HepG2 (cell line): ENCODE measurements at regions not wholly inside any gene's neighbourhood (a gene's known extent, or its start where the extent isn't known, plus 50 kb on each side); places are given as distances from the start of the nearest gene placed in this dataset.

Experiments used
- ATAC-seq: fragments of 200-7000 bp; cut with Tn5 transposase; 3 replicates; pipeline ENCODE4 v1.9.1; 2020; ENCODE audit warnings: mild to moderate bottlenecking, moderate library complexity
- BruUV-seq: library from RNA; stranded (reverse); fragments of 400-500 nt; replicated peaks from 2 replicates; lab custom pipeline; 2021; lab: Mats Ljungman, UMichigan
- CTCF ChIA-PET: fragments of 300-600 bp; formaldehyde crosslinking; extraction: SDS; loops from one replicate; lab custom pipeline; 2021; ENCODE audit warnings: low total read pairs, inconsistent platforms, low intra/inter-chr PET ratio; lab: Yijun Ruan, JAX
- POLR2A ChIA-PET: fragments of 350-600 bp; sonication (Branson Sonifier 250); formaldehyde crosslinking; loops from one replicate; lab custom pipeline; 2020; ENCODE audit warnings: antibody characterized with exemption, inconsistent platforms; lab: Yijun Ruan, JAX
- DNase-seq: peaks from one replicate; pipeline ENCODE4 v3.0.0-alpha.2; 2015; ENCODE audit warnings: low spot score
- FAIRE-seq: peaks from 3 replicates; lab custom pipeline; 2011; peaks lifted over from hg19 to GRCh38; lab: Jason Lieb, UNC
- H2AFZ ChIP-seq: one replicate; pipeline ENCODE4 v1.6.1; 2011; ENCODE audit warnings: low read length, inconsistent platforms
- H3K27ac ChIP-seq: fragments of 300-600 bp; 3 replicates; pipeline ENCODE4 v1.8.0; 2011; ENCODE audit warnings: mixed run types, mild to moderate bottlenecking, mixed read lengths, low read length, inconsistent platforms; ENCODE audit not compliant: insufficient read depth; ENCODE audit errors: extremely low read length
- H3K27me3 ChIP-seq, 2 experiments: fragments of 200-600 bp in 1 of 2; 2 replicates in 1 of 2; 3 replicates in 1 of 2; pipeline versions ENCODE4 v1.6.0 to v1.8.0; 2011; ENCODE audit warnings: low read length in 2 of 2, mild to moderate bottlenecking in 2 of 2, moderate library complexity in 2 of 2, inconsistent platforms in 1 of 2; ENCODE audit not compliant: insufficient read depth in 2 of 2, control insufficient read depth in 1 of 2
- H3K36me3 ChIP-seq, 2 experiments: fragments of 200-600 bp in 1 of 2; replicated peaks in 1 of 2; 2 replicates in 1 of 2; 3 replicates in 1 of 2; pipeline versions ENCODE4 v1.5.1 to v1.8.0; 2011; ENCODE audit warnings: low read length in 2 of 2, inconsistent platforms in 1 of 2; ENCODE audit not compliant: insufficient read depth in 2 of 2, control insufficient read depth in 1 of 2
- H3K4me1 ChIP-seq: 2 replicates; pipeline ENCODE4 v1.5.1; 2012; ENCODE audit warnings: low read length, inconsistent platforms; ENCODE audit not compliant: insufficient read depth
- H3K4me2 ChIP-seq: 2 replicates; pipeline ENCODE4 v1.6.0; 2011; ENCODE audit warnings: low read depth, low read length, inconsistent platforms
- H3K4me3 ChIP-seq, 3 experiments: fragments of 200-600 bp in 1 of 3; sonication (generic), shearing (Covaris generic) in 1 of 3; replicated peaks in 1 of 3; 2 replicates each; pipeline ENCODE4 v1.5.1; 2011 to 2016; ENCODE audit warnings: low read length in 3 of 3, inconsistent platforms in 2 of 3, low read depth in 2 of 3, mild to moderate bottlenecking in 2 of 3, control low read depth in 1 of 3, mixed read lengths in 1 of 3; ENCODE audit not compliant: insufficient read depth in 1 of 3
- H3K79me2 ChIP-seq: one replicate; pipeline ENCODE4 v1.6.1; 2011; ENCODE audit warnings: low read length, inconsistent platforms; ENCODE audit not compliant: insufficient read depth
- H3K9ac ChIP-seq: 2 replicates; pipeline ENCODE4 v1.6.0; 2011; ENCODE audit warnings: mild to moderate bottlenecking, low read depth, low read length, inconsistent platforms; ENCODE audit not compliant: insufficient read depth
- H3K9me3 ChIP-seq: 2 replicates; pipeline ENCODE4 v1.5.1; 2012; ENCODE audit warnings: mild to moderate bottlenecking, low read length
- H4K20me1 ChIP-seq: 2 replicates; pipeline ENCODE4 v1.6.0; 2011; ENCODE audit warnings: inconsistent platforms, mild to moderate bottlenecking, low read length, moderate library complexity; ENCODE audit not compliant: insufficient read depth
- CEBPB ChIP-seq: IDR thresholded peaks from 2 replicates; pipeline ENCODE4 v1.6.1; 2011; ENCODE audit warnings: low read depth, low read length, improper control_type of control experiment, borderline replicate concordance
- CENPX ChIP-seq: sonication (generic); formaldehyde crosslinking; IDR thresholded peaks from 2 replicates; pipeline ENCODE4 v1.9.0; 2021; ENCODE audit warnings: mild to moderate bottlenecking, missing genetic modification reagents, moderate library complexity
- ZNF607 ChIP-seq: sonication (generic); formaldehyde crosslinking; IDR thresholded peaks from 2 replicates; pipeline ENCODE4 v1.5.1; 2020; ENCODE audit warnings: missing genetic modification reagents, mild to moderate bottlenecking, borderline replicate concordance
- WGBS: methylation state at CpG from one replicate; pipeline ENCODE4 v1.1.6; 2017; ENCODE audit warnings: low lambda C conversion rate; 5-methylcytosine and 5-hydroxymethylcytosine counted together
- in situ Hi-C: cut with HindIII; loops from 2 replicates; pipeline ENCODE4 v1.10.0; 2017; ENCODE audit warnings: low pct_unique_long_range_greater_than_20kb; ENCODE audit not compliant: extremely low pct_ligation_motif_present
- intact Hi-C: fragments of 100-400 bp; cut with micrococcal nuclease; formaldehyde crosslinking; loops from one replicate; pipeline ENCODE4 v1.10.0; 2022; ENCODE audit not compliant: unreplicated experiment
- microRNA-seq: library from miRNA; unstranded; fragments of <30 nt; microRNA quantifications from one replicate; pipeline ENCODE4, GENCODE V29; 2020
- small RNA-seq, 3 experiments: library from RNA; depleted of rRNA; stranded (forward); fragments of <200 nt; gene quantifications; one replicate each; pipeline ENCODE3, GENCODE V24; 2012; ENCODE audit warnings: low read depth in 2 of 3, low replicate concordance in 1 of 3; ENCODE audit not compliant: insufficient read length in 3 of 3, insufficient read depth in 2 of 3
- TF ChIP-seq, protein P1 (sequence below): sonication (generic); formaldehyde crosslinking; IDR thresholded peaks from 2 replicates; pipeline ENCODE4 v1.5.0; 2020; ENCODE audit warnings: mild to moderate bottlenecking, missing genetic modification reagents, moderate library complexity

GRCh38 chrX:108811891-108812290 is 75.5 kb upstream of the IRS4 start:
- no peak overlapping the region for H3K4me3 ChIP-seq
- no peaks in the 10 kb centered on the region for H3K27me3 ChIP-seq
- DNase-seq (peak; percentile 5), FAIRE-seq (no peak), ATAC-seq (peak; percentile 78)
- no peak overlapping the region for H3K27ac ChIP-seq
- no peaks in the 10 kb centered on the region for H3K9me3 ChIP-seq
- intact Hi-C loops = no loop called here
- no peaks in the 10 kb centered on the region for H3K36me3 ChIP-seq
- in situ Hi-C loops = no loop called here
- H3K9ac ChIP-seq = no peak overlapping the region
- no peaks in the 10 kb centered on the region for H3K79me2 ChIP-seq
- no TSS peak for BruUV-seq
- TF ChIP-seq, protein P1, sequence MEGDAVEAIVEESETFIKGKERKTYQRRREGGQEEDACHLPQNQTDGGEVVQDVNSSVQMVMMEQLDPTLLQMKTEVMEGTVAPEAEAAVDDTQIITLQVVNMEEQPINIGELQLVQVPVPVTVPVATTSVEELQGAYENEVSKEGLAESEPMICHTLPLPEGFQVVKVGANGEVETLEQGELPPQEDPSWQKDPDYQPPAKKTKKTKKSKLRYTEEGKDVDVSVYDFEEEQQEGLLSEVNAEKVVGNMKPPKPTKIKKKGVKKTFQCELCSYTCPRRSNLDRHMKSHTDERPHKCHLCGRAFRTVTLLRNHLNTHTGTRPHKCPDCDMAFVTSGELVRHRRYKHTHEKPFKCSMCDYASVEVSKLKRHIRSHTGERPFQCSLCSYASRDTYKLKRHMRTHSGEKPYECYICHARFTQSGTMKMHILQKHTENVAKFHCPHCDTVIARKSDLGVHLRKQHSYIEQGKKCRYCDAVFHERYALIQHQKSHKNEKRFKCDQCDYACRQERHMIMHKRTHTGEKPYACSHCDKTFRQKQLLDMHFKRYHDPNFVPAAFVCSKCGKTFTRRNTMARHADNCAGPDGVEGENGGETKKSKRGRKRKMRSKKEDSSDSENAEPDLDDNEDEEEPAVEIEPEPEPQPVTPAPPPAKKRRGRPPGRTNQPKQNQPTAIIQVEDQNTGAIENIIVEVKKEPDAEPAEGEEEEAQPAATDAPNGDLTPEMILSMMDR = 0 out of 2 replicates have a peak, but pooled peaks have one; percentile 9
- TF ChIP-seq ZNF607 (CRISPR knock-in tag) = no peak
- ChIA-PET CTCF (no interaction called here), POLR2A (no interaction called here)
- no peaks in the 10 kb centered on the region for H4K20me1 ChIP-seq
- no peak overlapping the region for H3K4me2 ChIP-seq
- no peak overlapping the region for H2AFZ ChIP-seq
- no peaks in the 10 kb centered on the region for H3K4me1 ChIP-seq

DNA sequence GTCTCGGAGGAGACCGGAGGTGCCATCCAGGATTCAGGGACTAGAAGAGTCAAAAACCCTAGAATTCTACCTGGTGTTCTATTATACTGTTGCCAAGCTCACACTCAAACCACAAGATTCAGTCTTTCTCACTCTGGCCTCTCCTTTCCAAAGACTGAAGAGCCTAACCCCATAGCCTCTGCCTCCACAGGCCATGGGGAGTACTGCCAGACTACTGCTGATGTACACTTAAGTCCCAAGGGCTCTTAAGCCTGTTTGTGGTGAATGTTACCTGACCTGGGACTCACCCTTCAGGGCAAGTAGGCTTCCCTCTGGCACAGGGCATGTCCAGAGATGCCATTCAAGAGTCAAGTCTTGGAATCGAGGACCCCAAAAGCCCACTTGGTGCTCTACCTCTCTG is 58.9 kb upstream of the IRS4 start:
- intact Hi-C loops (no loop called here), in situ Hi-C loops (no loop called here)
- DNase-seq (no peak), FAIRE-seq (no peak), ATAC-seq (peak; percentile 63)
- H3K36me3 ChIP-seq = no peaks in the 10 kb centered on the region
- no peaks in the 10 kb centered on the region for H3K27me3 ChIP-seq
- no peak overlapping the region for H3K4me2 ChIP-seq
- no peaks in the 10 kb centered on the region for H4K20me1 ChIP-seq
- 91% methylated on average over 2 of the region's 3 CpGs for WGBS
- H3K9ac ChIP-seq = no peak overlapping the region
- H3K4me1 ChIP-seq = no peaks in the 10 kb centered on the region
- TF ChIP-seq CEBPB (no peak), CENPX (CRISPR knock-in tag) (no peak)
- no peak overlapping the region for H3K27ac ChIP-seq
- CTCF ChIA-PET = no interaction called here
- H2AFZ ChIP-seq = no peak overlapping the region
- no TSS peak for BruUV-seq
- H3K9me3 ChIP-seq = no peaks in the 10 kb centered on the region
- POLR2A ChIA-PET = no interaction called here
- H3K4me3 ChIP-seq = no peak overlapping the region
- no peaks in the 10 kb centered on the region for H3K79me2 ChIP-seq

Small RNAs in the stretch of these regions (microRNA-seq; reads per million reads assigned to microRNA genes)
- gene MIR6087 = 0.51 reads per million

Small RNAs in the stretch of these regions (small RNA-seq; reads per million reads assigned to genes)
- gene MIR6087 (0 to 1.9 (median 0.65) reads per million in 3 experiments), gene RNU6-309P (0 reads per million in 3 experiments)
